ENCODE measurements at regions not wholly inside any gene's neighbourhood (a gene's known extent, or its start where the extent isn't known, plus 50 kb on each side); places are given as distances from the start of the nearest gene placed in this dataset.
"Not testable (repeated sequence)": the region's sequence is repeated elsewhere in the genome, so short reads cannot be mapped to it uniquely, and the experiment has no call there.

- Histone ChIP-seq H3K36me3 (ENCODE audit: low read depth) (no peaks in the 10 kb centered on the region), H3K4me3 (no peak overlapping the region), H3K9me3 (peaks cover 4% of the 10 kb centered on the region), H3K4me1 (ENCODE audit: low read depth) (no peaks in the 10 kb centered on the region)
- TF ChIP-seq CTCF (IDR thresholded peaks at IDR 0.05): no peak
- no peak for DNase-seq
- no peak for ATAC-seq
- intact Hi-C loops (cut with DNase I, micrococcal nuclease): no loop called here
Observed at GRCh38 chr4:29081234-29081955, 1638.8 kb upstream of the PCDH7 start.

GRCh38 chr4:29082684-29083083, 1637.5 kb upstream of the PCDH7 start:
- Histone ChIP-seq H3K4me1 (ENCODE audit: low read depth) (no peaks in the 10 kb centered on the region), H3K4me3 (no peak overlapping the region), H3K9me3 (peaks cover 4% of the 10 kb centered on the region), H3K36me3 (ENCODE audit: low read depth) (no peaks in the 10 kb centered on the region)
- intact Hi-C loops (cut with DNase I, micrococcal nuclease): no loop called here
- DNase-seq: no peak
- no peak for TF ChIP-seq CTCF (IDR thresholded peaks at IDR 0.05)
- no peak for ATAC-seq

- no peak for TF ChIP-seq CTCF (IDR thresholded peaks at IDR 0.05)
- DNase-seq (no peak), ATAC-seq (no peak)
- Histone ChIP-seq H3K36me3 (ENCODE audit: low read depth) (no peaks in the 10 kb centered on the region), H3K9me3 (peaks cover 6% of the 10 kb centered on the region), H3K4me1 (ENCODE audit: low read depth) (no peaks in the 10 kb centered on the region), H3K4me3 (no peak overlapping the region)
- intact Hi-C loops (cut with DNase I, micrococcal nuclease): no loop called here
Observed at GRCh38 chr4:29085748-29086147, 1634.4 kb upstream of the PCDH7 start.

- ATAC-seq: no peak
- no peak overlapping the region for H3K4me3 ChIP-seq
- no peak for DNase-seq
- H3K9me3 ChIP-seq: peaks cover 7% of the 10 kb centered on the region
- no peak for TF ChIP-seq CTCF (IDR thresholded peaks at IDR 0.05)
- no peaks in the 10 kb centered on the region for H3K36me3 ChIP-seq (ENCODE audit: low read depth)
- H3K4me1 ChIP-seq (ENCODE audit: low read depth): no peaks in the 10 kb centered on the region
- intact Hi-C loops (cut with DNase I, micrococcal nuclease): no loop called here
Observed at GRCh38 chr4:29104694-29105093, 1615.5 kb upstream of the PCDH7 start.

GRCh38 chr4:29113960-29114359, 1606.2 kb upstream of the PCDH7 start:
- Histone ChIP-seq H3K4me1 (ENCODE audit: low read depth) (no peaks in the 10 kb centered on the region), H3K36me3 (ENCODE audit: low read depth) (no peaks in the 10 kb centered on the region), H3K4me3 (no peak overlapping the region), H3K9me3 (peaks cover 6% of the 10 kb centered on the region)
- intact Hi-C loops (cut with DNase I, micrococcal nuclease): no loop called here
- no peak for TF ChIP-seq CTCF (IDR thresholded peaks at IDR 0.05)
- ATAC-seq (no peak), DNase-seq (no peak)

- intact Hi-C loops (cut with DNase I, micrococcal nuclease); ATAC-seq; H3K4me3 ChIP-seq; H3K4me1 ChIP-seq (ENCODE audit: low read depth); H3K36me3 ChIP-seq (ENCODE audit: low read depth): not testable (repeated sequence)
- peaks cover 12% of the 10 kb centered on the region for H3K9me3 ChIP-seq
- DNase-seq: peak in 1 of 3 donors; percentile 41
Observed at GRCh38 chr4:29117231-29117722, 1602.9 kb upstream of the PCDH7 start.

Data from mucosa of descending colon (tissue), 3 donors.